K562 (cell line): ENCODE measurements at regions not wholly inside any gene's neighbourhood (a gene's known extent, or its start where the extent isn't known, plus 50 kb on each side); places are given as distances from the start of the nearest gene placed in this dataset.
"Not testable (repeated sequence)": the region's sequence is repeated elsewhere in the genome, so short reads cannot be mapped to it uniquely, and the experiment has no call there.

Source experiments
- ATAC-seq: fragments of 200-7000 bp; cut with Tn5 transposase; 3 replicates; pipeline ENCODE4 v1.9.1; 2020; ENCODE audit warnings: moderate library complexity
- BruUV-seq: library from RNA; stranded (reverse); fragments of 400-500 nt; replicated peaks from 2 replicates; lab custom pipeline; 2021; lab: Mats Ljungman, UMichigan
- CTCF ChIA-PET: fragments of 300-600 bp; formaldehyde crosslinking; extraction: SDS; loops from one replicate; lab custom pipeline; 2021; ENCODE audit warnings: low intra/inter-chr PET ratio; lab: Yijun Ruan, JAX
- POLR2A ChIA-PET: fragments of 300-600, 350-650 bp; sonication (Branson Sonifier 250); formaldehyde crosslinking; extraction: SDS; loops from one replicate; lab custom pipeline; 2021; ENCODE audit warnings: antibody characterized with exemption, inconsistent platforms; lab: Yijun Ruan, JAX
- DNase-seq, 4 experiments: peaks; one replicate each; pipeline versions ENCODE4 v3.0.0 to v3.0.0-alpha.2; 2011 to 2018; ENCODE audit warnings: low spot score in 3 of 4, mixed read lengths in 3 of 4; ENCODE audit errors: extremely low read depth in 1 of 4
- FAIRE-seq: peaks from 2 replicates; lab custom pipeline; 2011; peaks lifted over from hg19 to GRCh38; lab: Jason Lieb, UNC
- H2AFZ ChIP-seq: 2 replicates; pipeline ENCODE4 v1.6.0; 2011; ENCODE audit warnings: low read depth, low read length, control low read depth, inconsistent platforms
- H3K27ac ChIP-seq: fragments of 200-600 bp; 3 replicates; pipeline ENCODE4 v1.8.0; 2011; ENCODE audit warnings: low read depth, mild to moderate bottlenecking, control low read depth, inconsistent platforms, low read length, moderate library complexity, mixed read lengths; ENCODE audit errors: extremely low read depth
- H3K27me3 ChIP-seq, 2 experiments: fragments of 300-600 bp in 1 of 2; 2 replicates in 1 of 2; 3 replicates in 1 of 2; pipeline versions ENCODE4 v1.6.0 to v1.8.0; 2011; ENCODE audit warnings: inconsistent platforms in 2 of 2, low read length in 2 of 2, mild to moderate bottlenecking in 1 of 2, mixed read lengths in 1 of 2, moderate library complexity in 1 of 2; ENCODE audit not compliant: control insufficient read depth in 2 of 2, insufficient read depth in 2 of 2
- H3K36me3 ChIP-seq: fragments of 300-600 bp; 3 replicates; pipeline ENCODE4 v1.8.0; 2011; ENCODE audit warnings: mild to moderate bottlenecking, low read length, inconsistent platforms; ENCODE audit not compliant: control insufficient read depth, insufficient read depth
- H3K4me1 ChIP-seq, 2 experiments: fragments of 200-600 bp in 1 of 2; replicated peaks in 1 of 2; 2 replicates in 1 of 2; 3 replicates in 1 of 2; pipeline versions ENCODE4 v1.5.1 to v1.8.0; 2011; ENCODE audit warnings: inconsistent platforms in 2 of 2, low read length in 2 of 2, mild to moderate bottlenecking in 1 of 2, mixed read lengths in 1 of 2, moderate library complexity in 1 of 2; ENCODE audit not compliant: control insufficient read depth in 2 of 2, insufficient read depth in 2 of 2
- H3K4me2 ChIP-seq: 2 replicates; pipeline ENCODE4 v1.6.1; 2011; ENCODE audit warnings: low read length, control low read depth, inconsistent platforms, mixed read lengths; ENCODE audit not compliant: insufficient read depth
- H3K4me3 ChIP-seq: fragments of 200-600 bp; sonication (generic), shearing (Covaris generic); 2 replicates; pipeline ENCODE4 v1.5.1; 2016; ENCODE audit warnings: control low read depth, inconsistent platforms
- H3K79me2 ChIP-seq: fragments of 200-600 bp; 3 replicates; pipeline ENCODE4 v1.8.0; 2011; ENCODE audit warnings: low read length, inconsistent platforms; ENCODE audit not compliant: control insufficient read depth, insufficient read depth
- H3K9ac ChIP-seq, 2 experiments: 2 replicates each; pipeline versions ENCODE4 v1.6.0 to v1.6.1; 2011; ENCODE audit warnings: low read depth in 2 of 2, low read length in 2 of 2, control low read depth in 1 of 2, inconsistent platforms in 1 of 2, mild to moderate bottlenecking in 1 of 2, mixed read lengths in 1 of 2; ENCODE audit not compliant: insufficient read depth in 1 of 2
- H3K9me1 ChIP-seq: one replicate; pipeline ENCODE4 v1.6.0; 2011; ENCODE audit warnings: inconsistent platforms, mild to moderate bottlenecking, low read length, moderate library complexity; ENCODE audit not compliant: control insufficient read depth, insufficient read depth
- H3K9me3 ChIP-seq: replicated peaks from 2 replicates; pipeline ENCODE4 v1.5.1; 2011; ENCODE audit warnings: low read depth, low read length, inconsistent platforms; ENCODE audit not compliant: control insufficient read depth, insufficient read depth
- H4K20me1 ChIP-seq: replicated peaks from 2 replicates; pipeline ENCODE4 v1.6.1; 2011; ENCODE audit warnings: low read length, inconsistent platforms, mixed read lengths; ENCODE audit not compliant: control insufficient read depth, insufficient read depth
- WGBS: fragments of 100-300 bp; shearing (Covaris generic); methylation state at CpG from one replicate; pipeline ENCODE4 v1.1.6; 2016; ENCODE audit warnings: low coverage, mixed read lengths; ENCODE audit not compliant: insufficient coverage; ENCODE audit errors: missing lambda C conversion rate; 5-methylcytosine and 5-hydroxymethylcytosine counted together
- in situ Hi-C: fragments of 300-500 bp; cut with MboI; formaldehyde crosslinking; loops from 4 replicates; pipeline ENCODE4 v1.15.0; 2018; ENCODE audit warnings: inconsistent platforms, mixed read lengths
- intact Hi-C: fragments of 100-400 bp; cut with micrococcal nuclease; formaldehyde crosslinking; loops from 2 replicates; pipeline ENCODE4 v1.14.2; 2022
- TF ChIP-seq, protein P1 (sequence below), 2 experiments: fragments of 450-650 bp; IDR thresholded peaks; 2 replicates each; pipeline ENCODE4 v1.6.1; 2016; ENCODE audit warnings: mild to moderate bottlenecking in 2 of 2, borderline replicate concordance in 1 of 2, low read depth in 1 of 2, moderate library complexity in 1 of 2

DNA sequence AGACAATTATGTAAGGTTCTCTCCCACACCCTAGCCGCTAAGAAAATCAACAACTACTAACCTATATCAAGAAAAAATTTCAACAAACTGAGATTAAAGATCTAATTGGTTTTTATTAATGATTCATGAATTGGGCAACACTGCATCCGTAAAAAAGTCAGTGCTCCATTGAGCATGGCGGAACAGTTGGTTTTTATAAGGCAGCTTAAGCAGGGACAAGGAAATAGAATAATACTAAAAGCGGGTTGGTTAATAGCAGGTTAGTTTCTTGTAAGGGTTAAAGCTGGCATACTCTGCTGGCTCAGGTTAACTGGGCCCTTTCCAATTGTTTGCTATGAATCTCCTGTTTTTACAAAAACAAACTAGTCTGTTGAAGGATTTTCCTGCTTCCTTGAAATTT is 202.3 kb upstream of the RASGEF1B start (continued):
- TF ChIP-seq, protein P1, sequence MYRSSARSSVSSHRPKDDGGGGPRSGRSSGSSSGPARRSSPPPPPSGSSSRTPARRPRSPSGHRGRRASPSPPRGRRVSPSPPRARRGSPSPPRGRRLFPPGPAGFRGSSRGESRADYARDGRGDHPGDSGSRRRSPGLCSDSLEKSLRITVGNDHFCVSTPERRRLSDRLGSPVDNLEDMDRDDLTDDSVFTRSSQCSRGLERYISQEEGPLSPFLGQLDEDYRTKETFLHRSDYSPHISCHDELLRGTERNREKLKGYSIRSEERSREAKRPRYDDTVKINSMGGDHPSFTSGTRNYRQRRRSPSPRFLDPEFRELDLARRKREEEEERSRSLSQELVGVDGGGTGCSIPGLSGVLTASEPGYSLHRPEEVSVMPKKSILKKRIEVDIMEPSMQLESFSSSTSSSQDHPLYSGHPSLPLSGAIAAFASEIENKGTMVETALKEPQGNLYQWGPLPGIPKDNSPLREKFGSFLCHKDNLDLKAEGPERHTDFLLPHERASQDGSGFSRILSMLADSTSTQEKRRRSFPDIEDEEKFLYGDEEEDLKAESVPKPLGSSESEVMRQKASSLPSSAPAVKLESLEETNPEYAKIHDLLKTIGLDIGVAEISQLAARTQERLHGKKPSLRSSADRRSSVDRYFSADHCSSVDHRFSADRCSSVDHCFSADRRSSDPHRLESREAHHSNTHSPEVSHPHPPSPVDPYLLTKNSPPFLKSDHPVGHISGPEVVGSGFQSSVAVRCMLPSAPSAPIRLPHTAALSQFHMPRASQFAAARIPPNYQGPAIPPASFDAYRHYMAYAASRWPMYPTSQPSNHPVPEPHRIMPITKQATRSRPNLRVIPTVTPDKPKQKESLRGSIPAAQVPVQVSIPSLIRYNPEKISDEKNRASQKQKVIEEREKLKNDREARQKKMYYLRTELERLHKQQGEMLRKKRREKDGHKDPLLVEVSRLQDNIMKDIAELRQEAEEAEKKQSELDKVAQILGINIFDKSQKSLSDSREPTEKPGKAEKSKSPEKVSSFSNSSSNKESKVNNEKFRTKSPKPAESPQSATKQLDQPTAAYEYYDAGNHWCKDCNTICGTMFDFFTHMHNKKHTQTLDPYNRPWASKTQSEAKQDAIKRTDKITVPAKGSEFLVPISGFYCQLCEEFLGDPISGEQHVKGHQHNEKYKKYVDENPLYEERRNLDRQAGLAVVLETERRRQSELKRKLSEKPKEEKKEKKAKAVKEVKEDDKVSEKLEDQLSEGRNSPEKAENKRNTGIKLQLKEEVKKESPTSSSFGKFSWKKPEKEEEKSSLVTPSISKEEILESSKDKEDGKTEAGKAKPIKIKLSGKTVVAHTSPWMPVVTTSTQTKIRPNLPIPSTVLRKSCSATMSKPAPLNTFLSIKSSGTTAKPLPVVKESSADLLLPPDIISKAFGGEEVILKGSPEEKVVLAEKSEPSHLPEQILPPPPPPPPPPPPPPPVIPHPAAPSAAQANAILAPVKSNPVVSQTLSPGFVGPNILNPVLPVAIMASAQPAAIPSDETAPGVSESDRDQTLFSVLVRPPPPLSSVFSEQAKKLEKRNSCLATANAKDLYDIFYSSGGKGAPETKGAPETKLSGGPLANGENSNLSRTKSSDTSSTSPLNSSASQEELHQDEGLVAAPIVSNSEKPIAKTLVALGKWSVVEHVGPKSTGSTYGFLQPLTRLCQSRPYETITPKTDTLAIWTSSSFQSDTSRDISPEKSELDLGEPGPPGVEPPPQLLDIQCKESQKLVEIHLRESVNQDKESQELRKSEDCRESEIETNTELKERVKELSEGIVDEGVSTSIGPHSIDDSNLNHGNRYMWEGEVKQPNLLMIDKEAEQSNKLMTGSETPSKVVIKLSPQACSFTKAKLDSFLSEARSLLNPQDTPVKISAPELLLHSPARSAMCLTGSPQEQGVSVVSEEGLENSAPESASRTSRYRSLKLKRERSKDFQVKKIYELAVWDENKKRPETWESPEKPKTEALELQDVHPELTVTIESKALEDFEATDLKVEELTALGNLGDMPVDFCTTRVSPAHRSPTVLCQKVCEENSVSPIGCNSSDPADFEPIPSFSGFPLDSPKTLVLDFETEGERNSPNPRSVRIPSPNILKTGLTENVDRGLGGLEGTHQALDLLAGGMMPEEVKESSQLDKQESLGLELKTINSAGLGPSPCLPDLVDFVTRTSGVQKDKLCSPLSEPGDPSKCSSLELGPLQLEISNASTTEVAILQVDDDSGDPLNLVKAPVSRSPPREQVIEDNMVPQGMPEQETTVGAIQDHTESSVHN (IDR thresholded peaks at IDR 0.05; ENCODE audit: borderline replicate concordance in 1 of 2, low read depth in 1 of 2), result no peak

GRCh38 chr4:81668328-81668727 is 196.6 kb upstream of the RASGEF1B start:
- H4K20me1 ChIP-seq, POLR2A ChIA-PET, H3K9me3 ChIP-seq, H3K4me2 ChIP-seq, H3K27ac ChIP-seq, H3K79me2 ChIP-seq, in situ Hi-C loops, ATAC-seq, DNase-seq, intact Hi-C loops, H3K36me3 ChIP-seq, H3K4me3 ChIP-seq, H3K9ac ChIP-seq, CTCF ChIA-PET, H3K4me1 ChIP-seq, H2AFZ ChIP-seq, BruUV-seq, FAIRE-seq, H3K9me1 ChIP-seq, H3K27me3 ChIP-seq: not testable (repeated sequence)
- 5% methylated on average over 7 of the region's 7 CpGs for WGBS
